GM10266 (cell line): ENCODE measurements at regions not wholly inside any gene's neighbourhood (a gene's known extent, or its start where the extent isn't known, plus 50 kb on each side); places are given as distances from the start of the nearest gene placed in this dataset.

Source experiments
- DNase-seq: peaks from one replicate; pipeline ENCODE4 v3.0.0; 2012; ENCODE audit errors: extremely low spot score
- CTCF ChIP-seq: IDR thresholded peaks from 2 replicates; pipeline ENCODE4 v1.5.1; 2012; ENCODE audit warnings: mild to moderate bottlenecking, low read depth; ENCODE audit not compliant: control insufficient read depth, insufficient read depth; ENCODE audit errors: missing control alignments

- no peak for DNase-seq
- TF ChIP-seq CTCF: no peak
Measured at GRCh38 chr18:29225351-29225750, 1048.4 kb upstream of the CDH2 start.

- no peak for TF ChIP-seq CTCF
- DNase-seq: no peak
Measured at GRCh38 chr18:29218091-29218490, 1041.2 kb upstream of the CDH2 start.

GRCh38 chr18:29217124-29217915 is 1040.4 kb upstream of the CDH2 start:
- no peak for TF ChIP-seq CTCF
- DNase-seq: no peak

- TF ChIP-seq CTCF: no peak
- no peak for DNase-seq
Measured at GRCh38 chr18:29198834-29199233, 1021.9 kb upstream of the CDH2 start.

GRCh38 chr18:29196307-29196706 is 1019.4 kb upstream of the CDH2 start:
- no peak for DNase-seq
- TF ChIP-seq CTCF: no peak

GRCh38 chr18:29191263-29191662 is 1014.3 kb upstream of the CDH2 start:
- DNase-seq: no peak
- no peak for TF ChIP-seq CTCF

GRCh38 chr18:29188760-29189159 is 1011.8 kb upstream of the CDH2 start:
- DNase-seq: no peak
- no peak for TF ChIP-seq CTCF
